ENCODE measurements at regions not wholly inside any gene's neighbourhood (a gene's known extent, or its start where the extent isn't known, plus 50 kb on each side); places are given as distances from the start of the nearest gene placed in this dataset.

- no peak for DNase-seq
These were observed 1158.6 kb downstream of the CDH12 start for GRCh38 chr5:21694567-21694966.

DNA sequence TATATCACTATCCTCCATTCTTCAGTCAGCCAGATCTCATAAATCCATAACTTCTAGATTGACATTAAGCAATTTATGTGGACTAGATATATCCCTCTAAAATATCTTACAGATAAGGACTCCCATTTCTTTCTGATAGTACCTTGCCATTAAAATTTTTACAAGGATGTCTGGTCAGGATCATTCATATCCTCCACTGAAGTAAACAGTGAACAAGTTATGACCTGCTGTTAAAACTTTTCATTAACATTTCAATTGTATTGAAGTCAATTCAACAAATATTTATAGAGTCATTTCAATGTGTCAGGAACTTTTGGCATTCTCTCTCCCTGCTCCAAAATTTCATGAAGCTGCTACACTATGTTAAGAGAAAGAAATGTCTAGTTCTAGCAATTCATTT is 1159.6 kb downstream of the CDH12 start:
- no peak for DNase-seq

DNA sequence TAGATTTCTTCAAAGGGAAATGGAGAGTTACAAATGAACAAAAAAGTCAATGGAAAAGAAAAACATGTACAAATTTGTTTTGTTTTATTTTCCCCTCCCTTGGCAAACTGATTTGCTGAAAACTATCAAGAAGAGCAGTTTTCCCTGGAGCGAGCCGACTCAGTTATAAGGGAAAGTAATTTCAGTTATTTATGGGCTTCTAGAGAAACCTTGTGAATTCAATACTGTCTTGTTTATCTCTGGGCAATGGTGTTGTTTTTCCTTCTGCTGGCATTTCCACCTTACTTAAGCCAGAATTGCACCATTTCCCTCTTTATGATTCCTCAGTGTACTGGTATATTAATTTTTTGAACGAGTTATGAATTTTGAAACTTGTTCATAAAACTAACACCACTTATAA is 1163.6 kb downstream of the CDH12 start:
- DNase-seq, result no peak

GRCh38 chr5:21688655-21689054 is 1164.5 kb downstream of the CDH12 start:
- no peak for DNase-seq

GRCh38 chr5:21687621-21688020 is 1165.5 kb downstream of the CDH12 start:
- no peak for DNase-seq

GRCh38 chr5:21686706-21687105 is 1166.4 kb downstream of the CDH12 start:
- DNase-seq, result no peak

DNA sequence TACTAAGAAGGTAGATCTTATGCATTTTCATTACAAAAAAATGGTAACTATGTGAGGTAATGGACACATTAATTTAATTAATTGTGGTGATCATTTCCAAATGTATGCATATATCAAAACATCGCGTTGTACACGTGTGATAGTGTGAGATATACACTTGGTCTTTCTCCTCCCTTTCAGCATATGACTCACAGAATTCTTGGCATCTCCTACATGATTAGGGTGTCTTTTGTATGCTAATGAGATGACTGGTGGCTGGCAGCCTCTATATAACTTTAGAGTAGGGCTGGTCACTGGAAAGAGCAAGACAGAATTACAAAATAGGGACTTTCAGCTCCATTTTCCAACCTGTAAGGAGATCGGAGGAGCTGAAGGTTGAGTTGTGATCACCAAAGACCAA is 1167.6 kb downstream of the CDH12 start:
- no peak for DNase-seq

GRCh38 chr5:21684992-21685391 is 1168.2 kb downstream of the CDH12 start:
- DNase-seq, result no peak

GRCh38 chr5:21681911-21682310 is 1171.2 kb downstream of the CDH12 start:
- no peak for DNase-seq

- DNase-seq, result no peak
These were observed 1172.5 kb downstream of the CDH12 start for GRCh38 chr5:21680641-21681040.

GRCh38 chr5:21680196-21680595 is 1172.9 kb downstream of the CDH12 start:
- DNase-seq, result no peak

- DNase-seq, result no peak
These were observed 1174.6 kb downstream of the CDH12 start for GRCh38 chr5:21678526-21678925.

GRCh38 chr5:21672911-21673310 is 1180.2 kb downstream of the CDH12 start:
- no peak for DNase-seq

GRCh38 chr5:21672360-21672759 is 1180.8 kb downstream of the CDH12 start:
- DNase-seq, result no peak

DNA sequence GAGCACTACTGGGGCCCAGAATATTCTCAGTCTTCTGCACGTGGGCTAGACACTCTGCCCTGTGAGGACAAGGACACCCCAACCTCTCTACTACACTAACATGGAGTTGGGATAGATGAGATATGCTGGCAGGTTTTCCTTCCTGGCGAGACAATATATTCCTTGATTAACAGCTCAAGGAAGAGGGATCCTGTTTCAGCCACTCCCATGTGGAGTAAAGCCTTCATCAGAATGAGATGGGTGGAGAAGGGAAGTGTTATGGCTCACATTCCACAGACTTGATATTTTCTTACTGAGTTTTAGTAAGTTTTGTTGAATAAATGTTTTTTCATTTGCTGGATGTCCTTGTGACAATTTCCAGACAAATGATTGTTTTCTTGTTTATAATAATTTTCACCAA is 1187.6 kb downstream of the CDH12 start:
- no peak for DNase-seq

DNA sequence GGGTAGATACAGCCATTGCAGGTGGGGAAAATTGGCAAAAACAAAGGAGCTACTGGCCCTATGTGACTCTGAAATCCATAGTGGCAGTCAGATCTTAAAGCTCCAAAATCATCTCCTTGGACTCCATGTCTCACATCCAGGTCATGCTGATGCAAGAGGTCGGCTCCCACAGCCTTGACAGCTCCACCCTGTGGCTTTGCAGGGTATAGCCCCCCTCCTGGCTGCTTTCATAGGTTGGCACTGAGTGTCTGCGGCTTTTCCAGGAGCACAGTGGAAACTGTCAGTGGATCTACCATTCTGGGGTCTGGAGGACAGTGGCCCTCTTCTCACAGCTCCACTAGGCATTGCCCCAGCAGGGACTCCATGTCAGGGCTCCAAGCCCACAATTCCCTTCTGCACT is 1190.1 kb downstream of the CDH12 start:
- no peak for DNase-seq

DNA sequence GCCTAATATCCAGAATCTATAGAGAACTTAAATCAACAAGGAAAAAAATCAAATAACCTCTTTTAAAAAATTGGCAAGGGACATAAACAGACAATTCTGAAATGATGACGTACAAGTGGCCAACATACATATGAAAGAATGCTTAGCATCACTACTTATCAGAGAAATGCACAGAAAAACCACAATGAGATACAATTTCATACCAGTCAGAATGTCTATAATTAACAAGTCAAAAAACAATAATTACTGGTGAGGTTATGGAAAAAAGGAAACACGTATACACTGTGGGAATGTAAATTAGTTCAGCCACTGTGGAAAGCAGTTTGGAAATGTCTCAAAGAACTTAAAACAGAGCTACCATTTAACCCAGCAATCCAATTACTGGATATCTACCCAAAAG is 1192.0 kb downstream of the CDH12 start:
- DNase-seq, result no peak

DNA sequence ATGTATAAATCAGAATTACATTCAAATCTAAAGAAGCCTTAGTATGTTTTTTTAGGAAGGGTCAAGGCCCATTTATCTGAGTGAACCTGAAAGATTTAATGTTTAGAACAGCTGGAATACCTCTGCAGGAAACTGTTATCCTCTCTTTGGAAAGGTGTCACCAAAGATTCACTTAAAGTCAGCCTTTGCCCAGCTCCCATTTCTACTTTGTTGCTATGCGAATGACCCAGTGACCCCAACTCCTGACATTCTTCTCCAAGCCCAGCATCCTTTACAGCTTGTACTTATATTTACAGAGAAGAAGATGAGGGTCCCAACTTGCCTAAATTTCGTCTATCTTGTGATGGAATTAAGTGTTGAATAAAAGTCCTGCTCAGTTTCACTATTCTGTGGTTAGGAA is 1198.6 kb downstream of the CDH12 start:
- no peak for DNase-seq

- DNase-seq, result no peak
These were observed 1203.2 kb downstream of the CDH12 start for GRCh38 chr5:21649969-21650368.

DNA sequence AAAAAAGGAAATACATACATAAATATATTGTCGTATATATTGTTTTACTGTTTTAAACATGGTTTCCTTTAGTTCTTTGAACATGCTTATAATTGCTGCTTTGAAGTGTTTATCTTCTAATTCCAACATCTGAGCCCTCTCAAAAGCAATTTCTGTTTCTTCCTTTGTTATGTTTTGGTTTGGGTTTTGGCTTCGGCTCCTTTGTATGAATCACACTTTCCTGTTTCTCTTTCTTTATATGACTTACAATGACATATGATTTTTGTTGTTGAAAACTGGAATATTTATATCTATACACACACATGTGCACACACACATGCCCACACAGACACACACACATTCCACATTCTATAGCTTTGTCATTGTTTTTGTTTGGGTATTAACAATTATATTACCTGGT is 1206.7 kb downstream of the CDH12 start:
- DNase-seq, result no peak

- no peak for DNase-seq
These were observed 1209.1 kb downstream of the CDH12 start for GRCh38 chr5:21644032-21644431.

- DNase-seq, result no peak
These were observed 1210.8 kb downstream of the CDH12 start for GRCh38 chr5:21642312-21642711.

GRCh38 chr5:21623831-21624230 is 1229.3 kb downstream of the CDH12 start:
- no peak for DNase-seq

GRCh38 chr5:21615195-21615765 is 1237.9 kb downstream of the CDH12 start:
- no peak for DNase-seq

GRCh38 chr5:21613971-21614488 is 1239.1 kb downstream of the CDH12 start:
- DNase-seq, result no peak

- no peak for DNase-seq
These were observed 1249.3 kb downstream of the CDH12 start for GRCh38 chr5:21603796-21604195.
